ENCODE measurements at regions not wholly inside any gene's neighbourhood (a gene's known extent, or its start where the extent isn't known, plus 50 kb on each side); places are given as distances from the start of the nearest gene placed in this dataset.
"Not testable (repeated sequence)": the region's sequence is repeated elsewhere in the genome, so short reads cannot be mapped to it uniquely, and the experiment has no call there.

- no peak for DNase-seq (ENCODE audit: low spot score)
These were observed 373.3 kb upstream of the IGFBP3 start for GRCh38 chr7:46294381-46294780.

DNA sequence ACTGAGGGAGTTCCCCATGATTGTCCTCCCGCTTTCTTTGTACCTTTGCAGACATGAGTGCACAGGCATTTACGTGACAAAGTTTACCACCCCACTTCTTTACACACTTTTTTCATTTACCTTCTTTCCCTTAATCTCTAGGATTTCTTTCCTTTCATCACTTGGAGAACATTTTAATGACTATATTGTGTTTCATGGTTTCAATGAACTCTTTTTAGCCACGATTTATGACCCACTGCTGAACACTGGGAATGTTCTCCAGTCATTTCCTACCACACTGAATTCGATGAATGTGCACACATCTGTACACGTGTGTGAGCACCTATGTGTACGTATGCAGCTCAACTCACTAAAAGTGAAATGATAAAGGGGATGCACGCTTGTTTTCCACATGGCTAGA, 371.7 kb upstream of the IGFBP3 start:
- no peak for DNase-seq (ENCODE audit: low spot score)

DNA sequence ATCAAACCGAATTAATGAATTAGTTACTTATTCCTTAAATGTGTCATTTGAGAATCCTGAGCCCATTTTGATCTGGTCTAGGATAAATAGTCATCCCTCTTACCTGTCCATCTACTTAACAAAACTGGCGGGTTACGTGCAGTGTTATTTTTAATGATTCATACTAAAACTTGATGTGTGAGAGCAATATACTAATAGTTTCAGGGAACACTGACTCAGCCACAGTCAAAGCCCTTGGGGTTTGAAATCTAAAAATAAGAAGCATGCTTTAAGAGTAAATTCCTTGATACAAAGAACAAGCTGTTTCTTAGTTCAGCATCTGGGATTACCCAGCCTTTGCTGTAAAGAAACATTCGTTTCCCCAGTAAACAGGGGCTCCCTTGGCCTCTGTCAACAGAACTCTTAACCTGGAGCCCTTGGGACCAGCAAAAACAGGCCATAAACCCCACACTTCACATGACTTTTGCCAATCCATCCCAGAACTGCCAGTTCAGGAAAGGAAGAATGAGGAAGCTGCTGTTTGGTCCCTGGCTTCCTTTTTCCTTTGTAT, 370.6 kb upstream of the IGFBP3 start:
- DNase-seq (ENCODE audit: low spot score), result no peak

- no peak for DNase-seq (ENCODE audit: low spot score)
These were observed 370.0 kb upstream of the IGFBP3 start for GRCh38 chr7:46291050-46291438.

DNA sequence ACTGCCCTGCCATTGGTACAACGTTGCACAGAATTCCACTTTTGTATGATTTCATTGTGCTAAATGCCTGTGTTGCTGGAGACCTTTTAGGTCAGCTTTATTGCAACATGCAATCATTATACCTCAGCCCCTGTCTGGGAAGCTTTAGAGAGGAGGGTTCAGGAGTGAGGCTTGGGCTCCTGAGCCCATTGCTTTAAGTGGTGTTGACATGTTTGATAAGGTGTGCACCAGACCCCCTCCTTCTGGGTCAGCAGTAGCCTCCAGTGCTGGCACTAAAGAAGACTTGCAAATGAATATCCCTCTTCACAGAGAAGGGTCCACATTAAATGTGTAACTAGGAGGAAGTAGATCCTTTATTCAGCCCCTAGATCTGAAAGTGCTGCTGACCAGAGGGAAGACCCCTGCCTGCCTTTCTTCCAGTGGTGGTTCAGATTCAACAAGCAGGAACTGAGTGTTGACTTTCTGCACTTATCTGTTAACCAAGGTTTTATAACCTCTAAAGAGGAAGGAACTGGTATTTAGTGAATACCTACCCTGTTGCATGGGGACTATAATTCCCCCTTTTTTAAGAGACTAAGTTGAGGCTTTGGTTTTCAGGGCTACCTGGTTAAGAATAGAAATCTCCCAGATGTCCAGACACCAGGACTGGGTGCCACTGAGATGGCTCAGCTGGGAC, 369.4 kb upstream of the IGFBP3 start:
- DNase-seq (ENCODE audit: low spot score), result no peak

- no peak for DNase-seq (ENCODE audit: low spot score)
These were observed 367.8 kb upstream of the IGFBP3 start for GRCh38 chr7:46288861-46289260.

- no peak for DNase-seq (ENCODE audit: low spot score)
These were observed 366.9 kb upstream of the IGFBP3 start for GRCh38 chr7:46288010-46288409.

GRCh38 chr7:46286957-46287356, 365.9 kb upstream of the IGFBP3 start:
- no peak for DNase-seq (ENCODE audit: low spot score)

DNA sequence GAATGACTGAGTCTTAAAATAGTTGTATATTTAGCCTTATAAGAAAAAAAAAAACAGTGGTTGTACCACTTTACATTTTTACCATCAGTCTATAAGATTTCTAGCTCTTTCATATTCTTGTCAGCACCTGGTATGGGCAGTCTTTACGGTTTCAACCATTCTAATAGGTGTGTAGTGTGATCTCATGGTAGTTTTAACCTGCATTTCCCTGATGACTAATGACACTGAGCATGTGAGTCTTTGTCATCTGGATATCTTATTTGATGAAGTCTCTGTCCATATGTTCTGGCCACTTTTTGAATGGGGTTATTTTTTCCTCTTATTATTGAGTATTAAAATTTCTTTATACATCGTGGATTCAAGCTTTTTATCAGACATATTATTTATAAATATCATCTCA, 365.3 kb upstream of the IGFBP3 start:
- no peak for DNase-seq (ENCODE audit: low spot score)

- no peak for DNase-seq (ENCODE audit: low spot score)
These were observed 364.8 kb upstream of the IGFBP3 start for GRCh38 chr7:46285878-46286277.

GRCh38 chr7:46283852-46284251, 362.8 kb upstream of the IGFBP3 start:
- no peak for DNase-seq (ENCODE audit: low spot score)

GRCh38 chr7:46282155-46282554, 361.1 kb upstream of the IGFBP3 start:
- DNase-seq (ENCODE audit: low spot score), result no peak

DNA sequence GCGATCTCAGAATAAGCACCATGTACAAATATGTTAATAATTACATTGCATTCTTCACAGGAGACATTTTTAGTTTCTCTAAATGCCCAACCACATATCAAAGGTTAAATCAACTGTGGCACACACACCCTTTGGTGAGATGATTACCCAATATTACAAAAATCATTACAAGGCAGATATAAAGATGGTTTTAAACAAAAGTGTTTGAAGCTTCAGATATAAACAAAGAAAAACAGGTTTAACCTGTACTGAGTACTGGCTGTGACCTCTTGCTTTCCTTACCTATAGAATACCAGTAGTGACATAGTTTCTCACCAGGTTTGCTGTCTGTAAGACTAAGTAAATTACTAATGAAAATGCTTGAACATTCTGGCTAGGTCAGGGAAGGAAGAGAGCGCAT, 360.0 kb upstream of the IGFBP3 start:
- no peak for DNase-seq (ENCODE audit: low spot score)

DNA sequence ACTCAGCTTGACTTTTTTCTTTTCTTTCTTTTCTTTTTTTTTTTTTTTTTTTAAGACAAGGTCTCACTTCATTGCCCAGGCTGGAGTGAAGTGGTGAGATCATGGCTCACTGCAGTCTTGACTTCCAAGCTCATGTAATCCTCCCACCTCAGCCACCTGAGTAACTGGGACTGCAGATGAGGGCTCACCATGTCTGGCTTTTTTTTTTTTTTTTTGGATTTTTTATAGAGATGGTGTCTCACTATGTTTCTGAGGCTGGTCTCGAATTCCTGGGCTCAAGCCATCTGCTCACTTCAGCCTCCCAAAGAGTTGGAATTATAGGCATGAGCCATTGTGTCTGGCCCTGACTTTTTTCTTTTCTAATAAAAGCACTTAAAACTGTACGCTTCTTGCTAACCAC, 358.2 kb upstream of the IGFBP3 start:
- no peak for DNase-seq (ENCODE audit: low spot score)

GRCh38 chr7:46264646-46265045, 343.6 kb upstream of the IGFBP3 start:
- DNase-seq (ENCODE audit: low spot score), result no peak

- not testable (repeated sequence) for DNase-seq (ENCODE audit: low spot score)
These were observed 340.6 kb upstream of the IGFBP3 start for GRCh38 chr7:46261638-46262037.

DNA sequence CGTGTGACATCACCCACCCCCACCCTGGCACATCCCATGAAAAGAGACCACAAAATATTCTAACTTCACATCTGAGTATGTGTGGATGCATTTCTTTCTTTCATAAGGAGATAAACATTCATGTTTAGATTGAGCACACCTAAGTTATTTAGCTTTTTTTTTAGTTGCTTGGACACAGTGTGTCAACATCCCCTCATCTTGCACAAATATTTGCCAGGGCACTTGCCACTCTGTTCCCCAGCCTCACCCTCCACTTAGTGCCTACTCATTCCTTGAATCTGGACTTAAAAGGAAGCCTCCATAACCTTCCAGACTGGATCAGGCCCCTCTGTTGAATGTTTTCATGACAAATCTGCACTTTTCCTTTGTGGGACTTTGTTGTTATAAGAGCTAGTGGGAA, 338.9 kb upstream of the IGFBP3 start:
- DNase-seq (ENCODE audit: low spot score), result no peak

- DNase-seq (ENCODE audit: low spot score), result no peak
These were observed 336.8 kb upstream of the IGFBP3 start for GRCh38 chr7:46257761-46258448.

- DNase-seq (ENCODE audit: low spot score), result no peak
These were observed 336.0 kb upstream of the IGFBP3 start for GRCh38 chr7:46256870-46257661.

GRCh38 chr7:46253520-46253919, 332.4 kb upstream of the IGFBP3 start:
- no peak for DNase-seq (ENCODE audit: low spot score)

- no peak for DNase-seq (ENCODE audit: low spot score)
These were observed 326.6 kb upstream of the IGFBP3 start for GRCh38 chr7:46247664-46248063.

DNA sequence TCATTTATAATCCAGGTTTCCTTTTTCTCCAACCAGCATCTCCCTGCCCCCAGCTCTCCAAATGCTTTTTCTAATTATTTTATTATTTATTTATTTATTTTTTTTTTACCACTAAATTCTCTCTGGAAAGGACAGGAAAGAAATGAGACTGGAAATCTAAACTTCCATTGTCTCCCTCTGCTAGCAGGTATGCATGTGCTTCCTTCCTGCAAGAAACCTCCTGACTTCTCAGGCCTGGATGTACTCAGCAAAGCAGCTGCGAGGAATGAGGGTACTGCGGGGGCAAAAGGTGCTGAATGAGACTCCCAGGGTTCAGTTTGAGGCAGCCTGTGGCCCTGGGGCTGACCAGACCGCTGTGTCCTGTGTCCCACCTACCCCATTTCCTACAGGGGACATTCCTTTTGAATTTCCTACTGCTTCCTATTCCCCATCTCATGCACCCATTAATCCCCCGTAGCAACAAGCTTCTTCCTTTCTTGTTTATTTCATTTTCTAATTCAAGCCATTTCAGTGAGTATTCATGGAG, 324.6 kb upstream of the IGFBP3 start:
- no peak for DNase-seq (ENCODE audit: low spot score)

Measured in mucosa of gallbladder (tissue), 1 donor.